Endothelial cell of umbilical vein (primary cell): ENCODE measurements at regions not wholly inside any gene's neighbourhood (a gene's known extent, or its start where the extent isn't known, plus 50 kb on each side); places are given as distances from the start of the nearest gene placed in this dataset.
A peak's percentile ranks its signal among the peaks of the same experiment; 100 is the strongest.

Experiments
- BruUV-seq: library from RNA; stranded (reverse); fragments of 400-500 nt; replicated peaks from 2 replicates; lab custom pipeline; 2021; lab: Mats Ljungman, UMichigan
- CTCF ChIA-PET: fragments of 300-600, 350-600 bp; sonication (Branson Sonifier 250); formaldehyde crosslinking; loops from one replicate; lab custom pipeline; 2021; ENCODE audit warnings: antibody characterized with exemption, inconsistent platforms; lab: Charles Lee
- POLR2A ChIA-PET: fragments of 300-600, 350-600 bp; sonication (Branson Sonifier 250); formaldehyde crosslinking; loops from one replicate; lab custom pipeline; 2021; ENCODE audit warnings: antibody characterized with exemption, inconsistent platforms; lab: Charles Lee
- DNase-seq: peaks from one replicate; pipeline ENCODE4 v3.0.0-alpha.2; 2011; ENCODE audit warnings: low read depth, low spot score
- FAIRE-seq: peaks from 2 replicates; lab custom pipeline; 2011; peaks lifted over from hg19 to GRCh38; lab: Jason Lieb, UNC
- H2AFZ ChIP-seq: 2 replicates; pipeline ENCODE4 v1.6.0; 2012; ENCODE audit warnings: low read depth, low read length, control low read depth, inconsistent platforms
- H3K27ac ChIP-seq: 2 replicates; pipeline ENCODE4 v1.5.1; 2011; ENCODE audit warnings: low read depth, mild to moderate bottlenecking, control low read depth, low read length, moderate library complexity; ENCODE audit not compliant: insufficient read depth
- H3K27me3 ChIP-seq, 2 experiments: 2 replicates each; pipeline versions ENCODE4 v1.6.0 to v1.6.1; 2011; ENCODE audit warnings: low read length in 2 of 2, mixed read lengths in 1 of 2; ENCODE audit not compliant: control insufficient read depth in 2 of 2, insufficient read depth in 2 of 2
- H3K36me3 ChIP-seq, 2 experiments: 2 replicates in 1 of 2; 3 replicates in 1 of 2; pipeline ENCODE4 v1.5.1; 2011; ENCODE audit warnings: low read length in 2 of 2, mild to moderate bottlenecking in 1 of 2, moderate library complexity in 1 of 2; ENCODE audit not compliant: control insufficient read depth in 2 of 2, insufficient read depth in 2 of 2; ENCODE audit errors: extremely low read depth in 1 of 2
- H3K4me1 ChIP-seq: 3 replicates; pipeline ENCODE4 v1.5.1; 2011; ENCODE audit warnings: mild to moderate bottlenecking, low read length; ENCODE audit not compliant: control insufficient read depth, insufficient read depth; ENCODE audit errors: extremely low read depth
- H3K4me2 ChIP-seq: 2 replicates; pipeline ENCODE4 v1.6.1; 2011; ENCODE audit warnings: low read length, control low read depth, mixed read lengths; ENCODE audit not compliant: insufficient read depth
- H3K4me3 ChIP-seq, 3 experiments: fragments of 200-600 bp in 1 of 3; sonication (generic), shearing (Covaris generic) in 1 of 3; replicated peaks in 1 of 3; 2 replicates each; pipeline ENCODE4 v1.5.1; 2011 to 2016; ENCODE audit warnings: control low read depth in 3 of 3, low read length in 3 of 3, mild to moderate bottlenecking in 2 of 3, inconsistent platforms in 1 of 3, low read depth in 1 of 3, moderate library complexity in 1 of 3; ENCODE audit not compliant: insufficient read depth in 1 of 3
- H3K79me2 ChIP-seq: 2 replicates; pipeline ENCODE4 v1.6.0; 2012; ENCODE audit warnings: low read length, inconsistent platforms; ENCODE audit not compliant: control insufficient read depth, insufficient read depth
- H3K9ac ChIP-seq: replicated peaks from 2 replicates; pipeline ENCODE3; 2011; ENCODE audit warnings: low read length, control low read depth; ENCODE audit not compliant: insufficient read depth; ENCODE audit errors: extremely low read depth
- H3K9me1 ChIP-seq: replicated peaks from 3 replicates; pipeline ENCODE4 v1.6.0; 2011; ENCODE audit warnings: mild to moderate bottlenecking, low read length; ENCODE audit not compliant: control insufficient read depth, insufficient read depth; ENCODE audit errors: extremely low read depth
- H3K9me3 ChIP-seq: replicated peaks from 2 replicates; pipeline ENCODE4 v1.5.1; 2012; ENCODE audit warnings: low read length, inconsistent platforms; ENCODE audit not compliant: control insufficient read depth, insufficient read depth
- H4K20me1 ChIP-seq: replicated peaks from 2 replicates; pipeline ENCODE3; 2011; ENCODE audit warnings: mild to moderate bottlenecking, low read length; ENCODE audit not compliant: control insufficient read depth, insufficient read depth; ENCODE audit errors: extremely low read depth
- EZH2 ChIP-seq: IDR thresholded peaks from 2 replicates; pipeline ENCODE4 v1.6.1; 2012; ENCODE audit warnings: borderline replicate concordance, low read depth, mild to moderate bottlenecking, moderate library complexity, low read length, inconsistent platforms; ENCODE audit not compliant: severe bottlenecking
- FOS ChIP-seq: IDR thresholded peaks from 2 replicates; pipeline ENCODE4 v1.6.1; 2011; ENCODE audit warnings: mild to moderate bottlenecking, low read length, moderate library complexity, borderline replicate concordance; ENCODE audit not compliant: insufficient read depth
- GATA2 ChIP-seq: IDR thresholded peaks from 2 replicates; pipeline ENCODE4 v1.7.0; 2011; ENCODE audit warnings: low read depth, mild to moderate bottlenecking, moderate library complexity, mixed read lengths, low read length; ENCODE audit not compliant: insufficient read length, insufficient read depth
- JUN ChIP-seq: IDR thresholded peaks from 2 replicates; pipeline ENCODE4 v1.6.1; 2011; ENCODE audit warnings: borderline replicate concordance, low read depth; ENCODE audit not compliant: insufficient read length, insufficient read depth
- MYC ChIP-seq: IDR thresholded peaks from one replicate; pipeline ENCODE4 v1.6.1; 2011; ENCODE audit warnings: mild to moderate bottlenecking, low read depth, low read length
- POLR2A ChIP-seq: IDR thresholded peaks from 2 replicates; pipeline ENCODE4 v1.6.1; 2012; ENCODE audit warnings: low read depth, mild to moderate bottlenecking, control low read depth, low read length
- POLR2AphosphoS5 ChIP-seq: IDR thresholded peaks from 2 replicates; pipeline ENCODE4 v1.6.1; 2012; ENCODE audit warnings: low read depth, mild to moderate bottlenecking, control low read depth, low read length, moderate library complexity; ENCODE audit not compliant: insufficient read depth
- dilution Hi-C: fragments of 300-500 bp; cut with MboI; formaldehyde crosslinking; loops from one replicate; pipeline ENCODE4 v1.15.0; 2019; ENCODE audit warnings: low sequenced_read_pairs; ENCODE audit not compliant: extremely low pct_ligation_motif_present
- intact Hi-C: fragments of 100-400 bp; cut with micrococcal nuclease; formaldehyde crosslinking; loops from one replicate; pipeline ENCODE4 v1.10.0; 2022
- TF ChIP-seq, protein P1 (sequence below), 2 donors: IDR thresholded peaks; 1 replicate in 1 of 2; 2 replicates in 1 of 2; pipeline ENCODE4 v1.5.1; 2011; ENCODE audit warnings: low read length in 2 of 2, mild to moderate bottlenecking in 2 of 2, moderate library complexity in 2 of 2, control low read depth in 1 of 2, inconsistent platforms in 1 of 2, low read depth in 1 of 2; ENCODE audit not compliant: insufficient read depth in 1 of 2; ENCODE audit errors: extremely low read depth in 1 of 2
- TF ChIP-seq, protein P2 (sequence below): IDR thresholded peaks from 2 replicates; pipeline ENCODE4 v1.6.1; 2011; ENCODE audit not compliant: insufficient read depth, insufficient read length

DNA sequence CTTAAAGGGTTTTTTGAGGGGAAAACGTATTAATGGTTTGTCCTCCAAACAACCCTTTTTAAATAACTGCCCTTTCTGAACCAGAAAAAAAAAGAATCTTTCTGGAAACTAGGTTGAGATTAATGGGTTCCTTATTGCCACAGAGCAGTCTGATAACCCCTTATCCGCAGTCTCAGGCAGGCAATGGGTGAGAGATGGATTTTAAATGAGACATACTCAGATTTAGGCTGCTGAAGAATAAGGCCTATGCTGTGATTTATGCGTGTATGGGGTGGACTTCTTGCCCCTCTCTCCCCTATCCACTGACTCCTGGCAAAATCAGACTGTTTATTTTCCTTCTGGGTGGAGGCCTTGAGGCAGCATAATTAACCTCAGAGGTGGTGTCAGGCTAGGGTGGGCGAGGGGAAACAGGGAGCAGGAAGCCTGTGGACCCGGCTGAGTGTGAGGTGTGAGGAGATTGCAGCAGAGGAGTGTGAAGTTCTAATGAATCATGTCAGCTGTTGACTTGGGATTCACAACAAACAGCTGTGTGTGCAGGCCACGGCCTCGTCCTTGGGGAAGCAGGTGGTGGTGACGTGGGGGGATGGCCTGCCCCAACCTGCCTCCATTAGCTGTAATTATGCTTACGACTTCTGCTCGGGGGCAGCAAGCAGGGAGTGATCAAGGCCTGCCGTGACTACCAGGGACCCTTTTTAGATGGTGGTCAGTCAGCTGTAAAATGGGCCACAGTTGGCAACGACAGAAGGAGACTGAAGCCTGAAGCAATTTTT lies 196.4 kb downstream of the SEMA6A start:
- peaks cover 15% of the 10 kb centered on the region for H3K4me1 ChIP-seq
- peak; percentile 62 for DNase-seq
- no peak overlapping the region for H3K9ac ChIP-seq
- dilution Hi-C loops: no loop called here
- H3K4me3 ChIP-seq: no peak overlapping the region
- H4K20me1 ChIP-seq: no peaks in the 10 kb centered on the region
- H3K9me3 ChIP-seq: no peaks in the 10 kb centered on the region
- peak overlapping the region; percentile 7 for H2AFZ ChIP-seq
- no peak overlapping the region for H3K27ac ChIP-seq
- no peaks in the 10 kb centered on the region for H3K9me1 ChIP-seq
- intact Hi-C loops: no loop called here
- BruUV-seq: no TSS peak
- H3K27me3 ChIP-seq: no peaks in the 10 kb centered on the region
- H3K36me3 ChIP-seq: no peaks in the 10 kb centered on the region
- POLR2A ChIA-PET: interaction anchor here (0.6 kb wide), 1 partner anchor 62 kb away, joined by 3 read pairs; no protein-coding TSS in a partner anchor
- peak; percentile 40 for FAIRE-seq
- CTCF ChIA-PET: no interaction called here
- H3K79me2 ChIP-seq: no peaks in the 10 kb centered on the region
- no peak overlapping the region for H3K4me2 ChIP-seq
- no peak for TF ChIP-seq GATA2
- no peak for TF ChIP-seq POLR2A
- TF ChIP-seq EZH2: no peak
- TF ChIP-seq JUN: no peak
- TF ChIP-seq, protein P1, sequence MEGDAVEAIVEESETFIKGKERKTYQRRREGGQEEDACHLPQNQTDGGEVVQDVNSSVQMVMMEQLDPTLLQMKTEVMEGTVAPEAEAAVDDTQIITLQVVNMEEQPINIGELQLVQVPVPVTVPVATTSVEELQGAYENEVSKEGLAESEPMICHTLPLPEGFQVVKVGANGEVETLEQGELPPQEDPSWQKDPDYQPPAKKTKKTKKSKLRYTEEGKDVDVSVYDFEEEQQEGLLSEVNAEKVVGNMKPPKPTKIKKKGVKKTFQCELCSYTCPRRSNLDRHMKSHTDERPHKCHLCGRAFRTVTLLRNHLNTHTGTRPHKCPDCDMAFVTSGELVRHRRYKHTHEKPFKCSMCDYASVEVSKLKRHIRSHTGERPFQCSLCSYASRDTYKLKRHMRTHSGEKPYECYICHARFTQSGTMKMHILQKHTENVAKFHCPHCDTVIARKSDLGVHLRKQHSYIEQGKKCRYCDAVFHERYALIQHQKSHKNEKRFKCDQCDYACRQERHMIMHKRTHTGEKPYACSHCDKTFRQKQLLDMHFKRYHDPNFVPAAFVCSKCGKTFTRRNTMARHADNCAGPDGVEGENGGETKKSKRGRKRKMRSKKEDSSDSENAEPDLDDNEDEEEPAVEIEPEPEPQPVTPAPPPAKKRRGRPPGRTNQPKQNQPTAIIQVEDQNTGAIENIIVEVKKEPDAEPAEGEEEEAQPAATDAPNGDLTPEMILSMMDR (IDR thresholded peaks at IDR 0.05; ENCODE audit: extremely low read depth in 1 of 2, insufficient read depth in 1 of 2, low read depth in 1 of 2, low read length in 2 of 2): no peak
- TF ChIP-seq, protein P2, sequence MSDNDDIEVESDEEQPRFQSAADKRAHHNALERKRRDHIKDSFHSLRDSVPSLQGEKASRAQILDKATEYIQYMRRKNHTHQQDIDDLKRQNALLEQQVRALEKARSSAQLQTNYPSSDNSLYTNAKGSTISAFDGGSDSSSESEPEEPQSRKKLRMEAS: no peak
- TF ChIP-seq FOS: no peak
- TF ChIP-seq POLR2AphosphoS5: no peak
- TF ChIP-seq MYC: no peak
